Suprapubic skin (tissue), 3 donors: ENCODE measurements at regions not wholly inside any gene's neighbourhood (a gene's known extent, or its start where the extent isn't known, plus 50 kb on each side); places are given as distances from the start of the nearest gene placed in this dataset.

ENCODE experiments used
- CTCF ChIP-seq, 2 donors: fragments of 200-600 bp in 1 of 2; fragments of 450-650 bp in 1 of 2; sonication (generic) in 1 of 2; IDR thresholded peaks; one replicate each; pipeline ENCODE4 v1.5.1; 2016 to 2019; ENCODE audit warnings: antibody characterized with exemption in 2 of 2, mild to moderate bottlenecking in 1 of 2, moderate library complexity in 1 of 2
- POLR2A ChIP-seq, 2 donors: fragments of 450-650 bp; IDR thresholded peaks; one replicate each; pipeline ENCODE4 v1.6.1; 2017; ENCODE audit warnings: antibody characterized with exemption in 2 of 2, mild to moderate bottlenecking in 2 of 2, moderate library complexity in 2 of 2

GRCh38 chr7:135853008-135853407, 104.4 kb upstream of the FAM180A start:
- no peak for TF ChIP-seq POLR2A (IDR thresholded peaks at IDR 0.05)
- no peak for TF ChIP-seq CTCF (IDR thresholded peaks at IDR 0.05)
